ENCODE measurements at regions not wholly inside any gene's neighbourhood (a gene's known extent, or its start where the extent isn't known, plus 50 kb on each side); places are given as distances from the start of the nearest gene placed in this dataset.

DNA sequence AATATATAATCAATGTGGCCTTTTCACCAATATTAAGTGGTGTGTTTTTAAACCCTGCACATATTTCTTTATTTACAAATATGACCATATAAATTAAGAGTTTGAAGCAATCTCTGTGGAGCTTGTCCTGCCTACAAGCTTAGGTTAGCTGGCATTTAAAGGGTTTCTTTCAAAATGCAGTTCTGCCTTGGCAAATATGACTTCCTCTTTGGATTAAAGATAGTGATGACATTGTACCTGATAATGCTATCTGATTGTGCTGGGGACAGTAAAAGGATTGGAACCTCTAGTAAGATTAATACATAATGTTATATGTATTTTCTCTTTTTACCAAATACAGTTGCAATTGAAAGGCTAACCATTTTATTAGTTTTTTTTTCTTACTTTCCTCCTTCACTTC is 249.1 kb downstream of the OTOL1 start:
- no peak overlapping the region for H3K27ac ChIP-seq
- no peaks in the 10 kb centered on the region for H3K27me3 ChIP-seq
- H3K36me3 ChIP-seq: no peaks in the 10 kb centered on the region
- no peak for DNase-seq (ENCODE audit: low spot score in 2 of 2)
- H3K4me1 ChIP-seq: no peaks in the 10 kb centered on the region
- H3K4me3 ChIP-seq: no peak overlapping the region
- TF ChIP-seq, protein P1, sequence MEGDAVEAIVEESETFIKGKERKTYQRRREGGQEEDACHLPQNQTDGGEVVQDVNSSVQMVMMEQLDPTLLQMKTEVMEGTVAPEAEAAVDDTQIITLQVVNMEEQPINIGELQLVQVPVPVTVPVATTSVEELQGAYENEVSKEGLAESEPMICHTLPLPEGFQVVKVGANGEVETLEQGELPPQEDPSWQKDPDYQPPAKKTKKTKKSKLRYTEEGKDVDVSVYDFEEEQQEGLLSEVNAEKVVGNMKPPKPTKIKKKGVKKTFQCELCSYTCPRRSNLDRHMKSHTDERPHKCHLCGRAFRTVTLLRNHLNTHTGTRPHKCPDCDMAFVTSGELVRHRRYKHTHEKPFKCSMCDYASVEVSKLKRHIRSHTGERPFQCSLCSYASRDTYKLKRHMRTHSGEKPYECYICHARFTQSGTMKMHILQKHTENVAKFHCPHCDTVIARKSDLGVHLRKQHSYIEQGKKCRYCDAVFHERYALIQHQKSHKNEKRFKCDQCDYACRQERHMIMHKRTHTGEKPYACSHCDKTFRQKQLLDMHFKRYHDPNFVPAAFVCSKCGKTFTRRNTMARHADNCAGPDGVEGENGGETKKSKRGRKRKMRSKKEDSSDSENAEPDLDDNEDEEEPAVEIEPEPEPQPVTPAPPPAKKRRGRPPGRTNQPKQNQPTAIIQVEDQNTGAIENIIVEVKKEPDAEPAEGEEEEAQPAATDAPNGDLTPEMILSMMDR (IDR thresholded peaks at IDR 0.05): no peak
- TF ChIP-seq EP300 (IDR thresholded peaks at IDR 0.05) (no peak), POLR2A (IDR thresholded peaks at IDR 0.05) (no peak)
- H3K9me3 ChIP-seq: no peaks in the 10 kb centered on the region

DNA sequence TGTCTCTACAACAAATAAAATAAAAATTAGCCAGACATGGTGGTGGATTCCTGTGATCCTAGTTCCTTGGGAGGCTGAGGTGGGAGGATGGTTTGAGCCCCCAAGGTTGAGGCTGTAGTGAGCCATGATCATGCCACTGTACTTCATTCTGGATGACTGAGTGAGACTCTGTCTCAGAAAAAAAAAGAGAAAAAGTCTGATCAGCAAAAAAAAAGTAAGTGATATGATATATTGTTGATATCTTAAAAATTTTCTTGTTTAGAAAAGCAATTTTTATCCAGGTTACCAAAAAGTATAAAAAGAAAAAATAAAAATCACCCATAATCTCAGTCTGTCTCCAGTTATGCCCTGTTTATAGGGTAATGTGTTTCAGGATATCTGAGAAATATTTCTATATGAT is 251.4 kb downstream of the OTOL1 start:
- Histone ChIP-seq H3K27me3 (no peaks in the 10 kb centered on the region), H3K4me1 (no peaks in the 10 kb centered on the region), H3K27ac (no peak overlapping the region), H3K9me3 (no peaks in the 10 kb centered on the region), H3K36me3 (no peaks in the 10 kb centered on the region), H3K4me3 (no peak overlapping the region)
- TF ChIP-seq, protein P1 (IDR thresholded peaks at IDR 0.05): no peak
- TF ChIP-seq EP300 (IDR thresholded peaks at IDR 0.05) (no peak), POLR2A (IDR thresholded peaks at IDR 0.05) (no peak)
- DNase-seq (ENCODE audit: low spot score in 2 of 2): no peak

DNA sequence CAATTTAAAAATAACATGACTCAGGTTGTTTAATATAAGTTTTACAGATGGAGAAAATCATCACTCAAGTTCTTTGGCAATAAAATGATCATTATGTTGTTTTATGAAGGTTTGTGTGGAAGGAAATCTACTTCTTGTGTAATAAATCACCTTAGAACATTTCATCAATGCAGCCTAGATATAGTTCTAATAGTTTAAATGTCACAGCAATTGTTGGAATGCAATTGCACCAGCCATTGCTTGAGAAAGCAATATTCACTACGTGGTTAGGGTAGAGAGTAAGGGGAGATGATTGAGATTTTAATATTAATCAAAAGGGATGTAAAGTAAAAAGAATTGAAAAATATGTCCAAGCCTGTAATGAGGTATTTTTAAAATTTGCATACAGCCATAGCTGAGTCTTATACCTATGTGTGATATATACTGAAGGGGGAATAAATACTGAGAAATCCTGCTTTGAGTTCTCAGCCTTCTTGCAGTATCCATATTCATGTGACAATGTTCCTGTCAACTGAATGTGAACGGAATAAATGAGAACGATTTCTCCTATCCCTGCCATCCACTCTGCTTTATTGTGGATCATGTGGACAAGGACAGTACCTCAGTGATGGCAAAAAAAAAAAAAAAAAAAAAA is 257.9 kb downstream of the OTOL1 start:
- WGBS, 2 donors: 85 to 87% methylated on average over 3 of the region's 3 CpGs
- TF ChIP-seq POLR2A (IDR thresholded peaks at IDR 0.05) (no peak), EP300 (IDR thresholded peaks at IDR 0.05) (no peak)
- TF ChIP-seq, protein P1 (IDR thresholded peaks at IDR 0.05): no peak
- no peak for DNase-seq (ENCODE audit: low spot score in 2 of 2)

DNA sequence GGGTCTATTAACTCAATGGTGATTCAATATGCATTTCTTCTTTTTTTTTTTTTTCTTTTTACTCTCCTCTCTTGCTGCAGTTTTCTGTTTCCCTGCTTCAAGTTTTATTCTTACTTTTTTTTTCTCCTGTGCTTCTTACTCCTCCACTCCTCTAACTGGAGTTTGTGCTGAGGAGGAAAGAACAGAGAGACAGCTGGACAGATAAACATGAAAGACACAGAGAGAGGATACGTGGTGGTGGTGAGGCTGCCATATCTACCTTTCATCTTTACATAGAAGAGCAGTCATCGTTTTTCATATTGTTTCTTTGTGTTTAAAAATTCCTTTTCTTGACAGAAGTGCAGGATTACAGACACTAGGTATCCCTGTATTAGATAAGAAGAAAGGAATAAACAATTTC is 262.8 kb downstream of the OTOL1 start:
- 83 to 89% methylated on average over 2 of the region's 2 CpGs for WGBS, 2 donors
- TF ChIP-seq, protein P1 (IDR thresholded peaks at IDR 0.05): no peak
- TF ChIP-seq POLR2A (IDR thresholded peaks at IDR 0.05) (no peak), EP300 (IDR thresholded peaks at IDR 0.05) (no peak)

More for the DNA sequence above, 257.9 kb downstream of the OTOL1 start:
- Histone ChIP-seq H3K4me1 (no peaks in the 10 kb centered on the region), H3K27me3 (no peaks in the 10 kb centered on the region), H3K36me3 (no peaks in the 10 kb centered on the region), H3K9me3 (no peaks in the 10 kb centered on the region), H3K27ac (no peak overlapping the region), H3K4me3 (no peak overlapping the region)

DNA sequence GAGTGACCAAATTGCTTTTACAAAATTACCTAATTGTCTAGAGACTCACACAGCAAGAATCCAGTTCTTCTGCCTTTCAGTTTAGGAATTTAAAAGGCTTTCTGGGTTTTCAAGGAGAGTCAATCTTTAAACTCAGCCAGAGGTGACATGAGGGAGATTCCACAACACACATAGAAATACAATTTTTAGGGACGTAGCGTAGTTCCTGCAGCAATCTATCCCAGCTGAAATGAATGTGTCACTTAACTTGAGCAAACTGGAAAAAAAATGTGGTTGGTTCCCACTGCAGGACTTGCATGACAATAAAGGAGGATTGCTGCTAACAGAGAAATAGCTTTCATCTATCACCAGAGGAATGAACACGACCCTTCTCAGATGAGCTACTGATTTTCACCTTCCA is 269.7 kb downstream of the OTOL1 start:
- H3K27me3 ChIP-seq: no peaks in the 10 kb centered on the region
- no peak for DNase-seq (ENCODE audit: low spot score in 2 of 2)
- WGBS, 2 donors: 82 to 88% methylated on average over 3 of the region's 3 CpGs
- H3K9me3 ChIP-seq: no peaks in the 10 kb centered on the region
- no peaks in the 10 kb centered on the region for H3K4me1 ChIP-seq
- no peak overlapping the region for H3K27ac ChIP-seq
- no peak overlapping the region for H3K4me3 ChIP-seq
- TF ChIP-seq, protein P1 (IDR thresholded peaks at IDR 0.05): no peak
- TF ChIP-seq EP300 (IDR thresholded peaks at IDR 0.05) (no peak), POLR2A (IDR thresholded peaks at IDR 0.05) (no peak)
- H3K36me3 ChIP-seq: no peaks in the 10 kb centered on the region

More for the DNA sequence above, 262.8 kb downstream of the OTOL1 start:
- DNase-seq (ENCODE audit: low spot score in 2 of 2): no peak
- no peak overlapping the region for H3K27ac ChIP-seq
- no peaks in the 10 kb centered on the region for H3K27me3 ChIP-seq
- H3K4me1 ChIP-seq: no peaks in the 10 kb centered on the region
- H3K36me3 ChIP-seq: no peaks in the 10 kb centered on the region
- H3K4me3 ChIP-seq: no peak overlapping the region
- H3K9me3 ChIP-seq: no peaks in the 10 kb centered on the region

All from tibial nerve (tissue), 4 donors.